Naive thymus-derived CD4-positive, alpha-beta T cell (primary cell): ENCODE measurements at regions not wholly inside any gene's neighbourhood (a gene's known extent, or its start where the extent isn't known, plus 50 kb on each side); places are given as distances from the start of the nearest gene placed in this dataset.

ENCODE experiments used
- ATAC-seq: fragments of 150-1000 bp; cut with Tn5 transposase; 2 replicates; pipeline ENCODE4 v1.10.0; 2021; ENCODE audit warnings: mild to moderate bottlenecking, moderate library complexity
- CTCF ChIA-PET: fragments of 350-600 bp; sonication (Branson Sonifier 250); formaldehyde crosslinking; loops from one replicate; lab custom pipeline; 2021; ENCODE audit warnings: antibody characterized with exemption; lab: Charles Lee
- POLR2A ChIA-PET: fragments of 350-600 bp; sonication (Branson Sonifier 250); formaldehyde crosslinking; loops from one replicate; lab custom pipeline; 2021; ENCODE audit warnings: antibody characterized with exemption, inconsistent platforms; lab: Charles Lee
- DNase-seq, 9 donors: peaks; one replicate each; pipeline versions ENCODE4 v3.0.0 to v3.0.0-alpha.2; 2020 to 2022; ENCODE audit warnings: mixed read lengths in 1 of 9
- H3K27ac ChIP-seq: one replicate; pipeline ENCODE4 v1.7.0; 2013; ENCODE audit warnings: mild to moderate bottlenecking, low read depth, low read length, moderate library complexity
- H3K27me3 ChIP-seq, 2 donors: one replicate each; pipeline ENCODE4 v1.7.0; 2013; ENCODE audit warnings: low read length in 2 of 2, mild to moderate bottlenecking in 2 of 2, moderate library complexity in 2 of 2; ENCODE audit not compliant: control insufficient read depth in 2 of 2, insufficient read depth in 2 of 2
- H3K36me3 ChIP-seq, 3 experiments: 1 replicate in 2 of 3; 2 replicates in 1 of 3; pipeline ENCODE4 v1.7.0; 2013; ENCODE audit warnings: low read length in 3 of 3, mild to moderate bottlenecking in 3 of 3, moderate library complexity in 1 of 3; ENCODE audit not compliant: insufficient read depth in 3 of 3, control insufficient read depth in 2 of 3
- H3K4me1 ChIP-seq, 2 donors: one replicate each; pipeline ENCODE4 v1.7.0; 2013; ENCODE audit warnings: low read length in 2 of 2, mild to moderate bottlenecking in 2 of 2, moderate library complexity in 1 of 2; ENCODE audit not compliant: control insufficient read depth in 2 of 2, insufficient read depth in 2 of 2
- H3K4me3 ChIP-seq: 2 replicates; pipeline ENCODE4 v1.7.0; 2013; ENCODE audit warnings: mild to moderate bottlenecking, low read length
- H3K9me3 ChIP-seq, 3 experiments: 1 replicate in 2 of 3; 2 replicates in 1 of 3; pipeline ENCODE4 v1.7.0; 2013; ENCODE audit warnings: low read length in 3 of 3; ENCODE audit not compliant: control insufficient read depth in 2 of 3
- H3K27ac Mint-ChIP-seq, 9 donors: one replicate each; pipeline ENCODE4 v1.8.0; 2020 to 2022; ENCODE audit warnings: mixed read lengths in 9 of 9, mild to moderate bottlenecking in 8 of 9, moderate library complexity in 5 of 9, inconsistent platforms in 2 of 9
- H3K27me3 Mint-ChIP-seq, 5 donors: one replicate each; pipeline ENCODE4 v1.8.0; 2021 to 2022; ENCODE audit warnings: mixed read lengths in 5 of 5, mild to moderate bottlenecking in 1 of 5
- H3K36me3 Mint-ChIP-seq, 5 donors: one replicate each; pipeline ENCODE4 v1.8.0; 2020 to 2022; ENCODE audit warnings: mixed read lengths in 5 of 5, mild to moderate bottlenecking in 3 of 5, inconsistent platforms in 1 of 5
- H3K4me1 Mint-ChIP-seq, 7 donors: one replicate each; pipeline ENCODE4 v1.8.0; 2020 to 2022; ENCODE audit warnings: mixed read lengths in 7 of 7, mild to moderate bottlenecking in 3 of 7, inconsistent platforms in 1 of 7
- H3K4me3 Mint-ChIP-seq, 10 donors: one replicate each; pipeline ENCODE4 v1.8.0; 2020 to 2022; ENCODE audit warnings: mild to moderate bottlenecking in 10 of 10, mixed read lengths in 10 of 10, moderate library complexity in 6 of 10, inconsistent platforms in 2 of 10
- H3K9me3 Mint-ChIP-seq, 11 donors: one replicate each; pipeline ENCODE4 v1.8.0; 2020 to 2022; ENCODE audit warnings: mixed read lengths in 11 of 11, mild to moderate bottlenecking in 4 of 11, inconsistent platforms in 1 of 11, moderate library complexity in 1 of 11
- intact Hi-C, 2 donors: fragments of 100-400 bp; cut with micrococcal nuclease; formaldehyde crosslinking; loops; one replicate each; pipeline ENCODE4 v1.15.1; 2023

DNA sequence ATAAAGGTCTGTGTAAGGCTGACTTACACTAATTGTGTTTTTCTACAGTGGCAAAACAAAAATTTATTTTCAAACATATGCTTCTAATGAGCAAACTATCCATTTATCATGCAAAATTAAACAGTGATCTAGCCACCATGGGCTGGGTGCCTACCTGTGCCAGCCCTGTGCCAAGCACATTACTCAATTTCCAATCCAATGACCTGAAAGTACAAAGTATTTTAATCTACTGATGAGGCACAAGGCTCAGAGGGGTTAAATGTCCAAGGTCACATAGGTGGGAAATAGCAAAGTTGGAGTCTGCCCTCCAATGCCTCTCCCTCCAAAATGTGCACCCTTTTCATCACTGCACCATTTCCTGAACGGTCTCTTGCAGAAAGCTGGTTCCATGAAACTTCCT, 279.1 kb upstream of the FMN2 start:
- H3K27ac ChIP-seq = no peak overlapping the region
- Mint-ChIP-seq H3K27ac (no peak overlapping the region), H3K36me3 (peaks cover 0 to 1% (median 0%) of the 10 kb centered on the region in 5 donors), H3K4me1 (peaks cover 12 to 28% (median 22%) of the 10 kb centered on the region in 7 donors), H3K9me3 (no peaks in the 10 kb centered on the region), H3K4me3 (no peak overlapping the region), H3K27me3 (no peaks in the 10 kb centered on the region)
- ChIA-PET CTCF (no interaction called here), POLR2A (no interaction called here)
- H3K9me3 ChIP-seq = no peaks in the 10 kb centered on the region
- peaks cover 4 to 11% of the 10 kb centered on the region in 2 donors for H3K4me1 ChIP-seq
- H3K36me3 ChIP-seq = no peaks in the 10 kb centered on the region
- DNase-seq (no peak), ATAC-seq (no peak)
- no peak overlapping the region for H3K4me3 ChIP-seq
- no peaks in the 10 kb centered on the region for H3K27me3 ChIP-seq
- intact Hi-C loops = no loop called here

- Mint-ChIP-seq H3K27me3 (no peaks in the 10 kb centered on the region), H3K4me1 (peaks cover 18 to 32% (median 22%) of the 10 kb centered on the region in 7 donors), H3K36me3 (no peaks in the 10 kb centered on the region), H3K4me3 (no peak overlapping the region), H3K9me3 (no peaks in the 10 kb centered on the region), H3K27ac (peak overlapping the region in 2 of 9 donors; percentile 28 to 31)
- DNase-seq (no peak), ATAC-seq (peak; percentile 30)
- H3K27ac ChIP-seq = no peak overlapping the region
- POLR2A ChIA-PET = no interaction called here
- no peaks in the 10 kb centered on the region for H3K9me3 ChIP-seq
- H3K4me1 ChIP-seq = peaks cover 4 to 11% of the 10 kb centered on the region in 2 donors
- no peak overlapping the region for H3K4me3 ChIP-seq
- intact Hi-C loops = loop anchor here in 1 of 2 donors (2.0 kb wide), 1 partner anchor 96 kb away; no protein-coding TSS in a partner anchor
- CTCF ChIA-PET = no interaction called here
- H3K27me3 ChIP-seq = no peaks in the 10 kb centered on the region
- H3K36me3 ChIP-seq = no peaks in the 10 kb centered on the region
Measured at GRCh38 chr1:239814306-239814881, 277.3 kb upstream of the FMN2 start.

- no peak overlapping the region for H3K4me3 Mint-ChIP-seq
Measured at GRCh38 chr1:239815074-239815473, 276.6 kb upstream of the FMN2 start.

GRCh38 chr1:239816081-239816782, 275.5 kb upstream of the FMN2 start:
- Mint-ChIP-seq H3K4me3 (no peak overlapping the region), H3K9me3 (no peaks in the 10 kb centered on the region), H3K27me3 (no peaks in the 10 kb centered on the region), H3K4me1 (peaks cover 8 to 18% (median 15%) of the 10 kb centered on the region in 7 donors), H3K27ac (peak overlapping the region in 2 of 9 donors; percentile 9 to 52), H3K36me3 (no peaks in the 10 kb centered on the region)
- Histone ChIP-seq H3K4me1 (peaks cover 0 to 2% of the 10 kb centered on the region in 2 donors), H3K27me3 (no peaks in the 10 kb centered on the region), H3K27ac (no peak overlapping the region), H3K36me3 (no peaks in the 10 kb centered on the region), H3K9me3 (no peaks in the 10 kb centered on the region), H3K4me3 (no peak overlapping the region)
- ATAC-seq (peak; percentile 71), DNase-seq (no peak)
- POLR2A ChIA-PET = no interaction called here
- CTCF ChIA-PET = no interaction called here
- intact Hi-C loops = loop anchor here in 1 of 2 donors (5.0 kb wide), 2 partner anchors 81 to 409 kb away; no protein-coding TSS in a partner anchor

More at GRCh38 chr1:239815074-239815473, 276.6 kb upstream of the FMN2 start:
- Histone ChIP-seq H3K9me3 (no peaks in the 10 kb centered on the region), H3K27me3 (no peaks in the 10 kb centered on the region), H3K4me3 (no peak overlapping the region), H3K4me1 (peaks cover 4 to 11% of the 10 kb centered on the region in 2 donors), H3K36me3 (no peaks in the 10 kb centered on the region), H3K27ac (no peak overlapping the region)
- H3K27ac Mint-ChIP-seq = peak overlapping the region in 1 of 9 donors; percentile 28
- no peaks in the 10 kb centered on the region for H3K9me3 Mint-ChIP-seq
- ATAC-seq (no peak), DNase-seq (no peak)
- ChIA-PET CTCF (no interaction called here), POLR2A (no interaction called here)
- no peaks in the 10 kb centered on the region for H3K36me3 Mint-ChIP-seq
- H3K27me3 Mint-ChIP-seq = no peaks in the 10 kb centered on the region
- H3K4me1 Mint-ChIP-seq = peaks cover 17 to 26% (median 21%) of the 10 kb centered on the region in 7 donors
- intact Hi-C loops = loop anchor here in 1 of 2 donors (2.0 to 5.0 kb wide), 3 partner anchors 82 to 408 kb away; no protein-coding TSS in a partner anchor

DNA sequence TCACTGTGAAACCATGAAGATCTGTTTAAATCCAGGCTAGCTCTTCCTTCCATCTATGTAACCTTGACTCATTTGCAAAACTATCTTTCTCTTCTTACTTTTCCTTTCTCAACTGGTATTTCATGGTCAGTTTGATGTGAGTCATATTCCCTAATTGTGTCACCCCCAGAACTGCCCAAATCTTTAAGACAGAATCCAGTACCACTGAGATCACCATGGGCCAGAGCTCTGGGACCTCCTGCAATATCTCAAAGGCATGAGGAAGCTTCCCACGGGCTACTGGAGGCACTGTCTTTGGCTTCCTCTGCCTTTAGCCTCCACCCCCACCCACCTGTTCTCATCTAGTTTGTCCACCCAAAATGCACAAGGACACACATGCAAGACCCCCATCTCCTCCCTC, 274.4 kb upstream of the FMN2 start:
- Histone ChIP-seq H3K27me3 (no peaks in the 10 kb centered on the region), H3K9me3 (no peaks in the 10 kb centered on the region), H3K4me3 (no peak overlapping the region), H3K4me1 (no peaks in the 10 kb centered on the region), H3K27ac (no peak overlapping the region), H3K36me3 (no peaks in the 10 kb centered on the region)
- no peak for DNase-seq
- CTCF ChIA-PET = interaction anchor here (0.8 kb wide), 1 partner anchor 29 kb away, joined by 3 read pairs; no protein-coding TSS in a partner anchor
- no peaks in the 10 kb centered on the region for H3K36me3 Mint-ChIP-seq
- H3K4me3 Mint-ChIP-seq = peak overlapping the region in 1 of 10 donors; percentile 1
- POLR2A ChIA-PET = no interaction called here
- peaks cover 3 to 12% (median 10%) of the 10 kb centered on the region in 7 donors for H3K4me1 Mint-ChIP-seq
- peak overlapping the region in 1 of 9 donors; percentile 55 for H3K27ac Mint-ChIP-seq
- no peaks in the 10 kb centered on the region for H3K27me3 Mint-ChIP-seq
- intact Hi-C loops = loop anchor here in 1 of 2 donors (5.0 kb wide), 2 partner anchors 80 to 410 kb away; no protein-coding TSS in a partner anchor
- no peaks in the 10 kb centered on the region for H3K9me3 Mint-ChIP-seq
- no peak for ATAC-seq

- no peak for ATAC-seq
- H3K9me3 Mint-ChIP-seq = no peaks in the 10 kb centered on the region
- Histone ChIP-seq H3K4me1 (no peaks in the 10 kb centered on the region), H3K9me3 (no peaks in the 10 kb centered on the region), H3K27me3 (no peaks in the 10 kb centered on the region), H3K36me3 (no peaks in the 10 kb centered on the region), H3K27ac (no peak overlapping the region), H3K4me3 (no peak overlapping the region)
- no peaks in the 10 kb centered on the region for H3K27me3 Mint-ChIP-seq
- DNase-seq = no peak
- H3K4me1 Mint-ChIP-seq = peaks cover 3 to 12% (median 10%) of the 10 kb centered on the region in 7 donors
- H3K4me3 Mint-ChIP-seq = no peak overlapping the region
- intact Hi-C loops = loop anchor here in 1 of 2 donors (5.0 kb wide), 2 partner anchors 80 to 410 kb away; no protein-coding TSS in a partner anchor
- ChIA-PET CTCF (interaction anchor here (0.5 to 0.8 kb wide), 2 partner anchors 29 to 80 kb away, joined by 3 read pairs; no protein-coding TSS in a partner anchor), POLR2A (no interaction called here)
- no peak overlapping the region for H3K27ac Mint-ChIP-seq
- no peaks in the 10 kb centered on the region for H3K36me3 Mint-ChIP-seq
Measured at GRCh38 chr1:239817801-239818200, 273.9 kb upstream of the FMN2 start.
